ENCODE measurements at regions not wholly inside any gene's neighbourhood (a gene's known extent, or its start where the extent isn't known, plus 50 kb on each side); places are given as distances from the start of the nearest gene placed in this dataset.
"Not testable (repeated sequence)": the region's sequence is repeated elsewhere in the genome, so short reads cannot be mapped to it uniquely, and the experiment has no call there.

DNA sequence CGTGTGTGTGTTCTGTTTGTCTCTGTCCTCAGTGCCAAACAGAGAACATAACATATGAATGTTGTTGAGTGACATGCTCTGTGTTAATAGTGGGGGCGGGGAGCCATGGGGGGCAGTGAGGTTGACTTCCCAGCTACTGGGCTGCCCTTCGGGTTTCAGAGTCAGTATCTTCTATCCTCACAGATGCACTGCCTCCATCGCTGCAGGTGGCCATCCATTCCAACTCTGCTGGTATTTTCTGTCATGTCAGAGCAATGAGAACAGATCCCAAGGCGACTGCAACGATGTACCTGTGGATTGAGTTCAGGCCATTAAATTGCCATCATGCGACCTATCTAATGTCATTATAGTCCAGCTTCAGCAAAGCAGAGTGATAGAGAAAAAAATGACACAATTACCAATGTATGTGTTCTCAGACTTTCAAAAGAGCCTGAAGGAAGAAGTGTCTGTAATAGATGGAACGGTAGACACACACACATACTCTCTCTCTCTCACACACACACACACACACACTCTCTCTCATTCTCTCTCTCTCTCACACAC is 418.5 kb downstream of the RWDD3 start:
- TF ChIP-seq, protein P1, sequence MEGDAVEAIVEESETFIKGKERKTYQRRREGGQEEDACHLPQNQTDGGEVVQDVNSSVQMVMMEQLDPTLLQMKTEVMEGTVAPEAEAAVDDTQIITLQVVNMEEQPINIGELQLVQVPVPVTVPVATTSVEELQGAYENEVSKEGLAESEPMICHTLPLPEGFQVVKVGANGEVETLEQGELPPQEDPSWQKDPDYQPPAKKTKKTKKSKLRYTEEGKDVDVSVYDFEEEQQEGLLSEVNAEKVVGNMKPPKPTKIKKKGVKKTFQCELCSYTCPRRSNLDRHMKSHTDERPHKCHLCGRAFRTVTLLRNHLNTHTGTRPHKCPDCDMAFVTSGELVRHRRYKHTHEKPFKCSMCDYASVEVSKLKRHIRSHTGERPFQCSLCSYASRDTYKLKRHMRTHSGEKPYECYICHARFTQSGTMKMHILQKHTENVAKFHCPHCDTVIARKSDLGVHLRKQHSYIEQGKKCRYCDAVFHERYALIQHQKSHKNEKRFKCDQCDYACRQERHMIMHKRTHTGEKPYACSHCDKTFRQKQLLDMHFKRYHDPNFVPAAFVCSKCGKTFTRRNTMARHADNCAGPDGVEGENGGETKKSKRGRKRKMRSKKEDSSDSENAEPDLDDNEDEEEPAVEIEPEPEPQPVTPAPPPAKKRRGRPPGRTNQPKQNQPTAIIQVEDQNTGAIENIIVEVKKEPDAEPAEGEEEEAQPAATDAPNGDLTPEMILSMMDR (IDR thresholded peaks at IDR 0.05; ENCODE audit: extremely low read depth, missing control alignments) = no peak
- no peak for DNase-seq (ENCODE audit: low spot score)

DNA sequence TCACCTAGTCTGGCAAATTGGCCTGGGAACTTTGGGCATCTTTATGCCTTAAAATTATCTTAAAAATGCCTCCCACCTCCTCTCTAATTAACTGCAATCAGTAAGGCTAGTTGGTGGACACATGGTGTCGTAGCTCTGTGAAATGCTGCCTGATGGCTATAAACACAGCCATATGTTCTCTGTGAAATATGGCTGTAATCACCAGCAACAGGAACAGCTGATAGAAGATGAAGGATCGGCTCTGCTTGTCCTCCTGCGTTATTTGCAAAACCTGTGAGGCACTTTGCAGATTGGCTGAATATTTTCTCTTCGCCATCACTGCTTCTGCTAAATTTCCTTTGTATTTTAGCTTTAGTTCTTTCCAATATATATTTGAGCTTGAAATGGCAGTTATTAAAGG is 419.6 kb downstream of the RWDD3 start:
- TF ChIP-seq, protein P1 (IDR thresholded peaks at IDR 0.05; ENCODE audit: extremely low read depth, missing control alignments) = no peak
- no peak for DNase-seq (ENCODE audit: low spot score)

DNA sequence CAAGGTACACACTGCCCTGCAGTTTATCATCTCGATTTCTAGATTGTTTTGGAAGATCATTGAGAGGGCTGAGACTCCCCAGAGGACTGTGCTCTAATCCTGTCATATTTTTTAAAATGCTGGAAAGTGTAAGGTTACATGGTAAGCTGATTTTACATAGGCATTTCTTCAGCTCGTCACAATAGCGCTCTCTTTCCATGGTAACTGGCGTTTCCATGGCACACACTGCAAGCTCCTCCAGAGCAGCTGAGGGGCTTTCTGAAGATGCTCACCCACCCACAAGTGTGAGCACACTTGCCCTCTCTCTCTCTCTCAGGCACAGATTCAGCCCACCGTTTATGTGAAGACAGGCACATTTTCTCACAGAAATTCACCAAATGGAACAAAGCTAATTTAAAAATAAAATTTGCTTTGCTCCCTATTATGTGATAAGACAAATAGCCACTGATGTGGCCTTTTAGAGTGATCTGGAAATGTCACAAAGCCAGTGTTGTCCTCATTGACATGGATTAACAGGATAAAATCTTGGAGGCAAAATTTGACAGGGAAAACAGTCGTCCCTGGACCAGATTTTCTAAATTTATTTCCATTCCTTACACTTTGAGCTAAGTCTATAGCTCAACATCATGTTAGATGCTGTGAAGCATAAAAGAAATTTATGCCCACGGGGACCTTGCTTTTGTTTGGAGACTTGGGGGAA is 421.5 kb downstream of the RWDD3 start:
- no peak for DNase-seq (ENCODE audit: low spot score)
- TF ChIP-seq, protein P1 (IDR thresholded peaks at IDR 0.05; ENCODE audit: extremely low read depth, missing control alignments) = no peak

DNA sequence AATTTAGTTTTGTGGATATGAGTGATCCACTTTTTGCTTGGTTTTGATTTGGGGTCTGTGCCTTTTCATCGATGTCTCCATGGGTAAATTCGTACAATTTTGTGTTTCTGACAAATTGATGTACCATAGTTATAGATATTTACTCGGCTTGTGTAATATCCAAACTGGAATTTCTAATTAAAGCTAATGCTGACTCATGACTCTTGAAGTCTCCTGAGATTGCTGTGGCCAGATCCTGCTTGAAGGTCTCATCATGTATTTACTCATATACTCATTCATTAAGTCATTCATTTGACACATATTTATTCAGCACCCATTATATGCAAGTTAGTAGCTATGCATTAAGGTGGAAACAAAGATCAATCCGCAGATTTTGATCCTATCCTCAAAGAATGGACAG is 423.2 kb downstream of the RWDD3 start:
- TF ChIP-seq, protein P1 (IDR thresholded peaks at IDR 0.05; ENCODE audit: extremely low read depth, missing control alignments) = no peak

DNA sequence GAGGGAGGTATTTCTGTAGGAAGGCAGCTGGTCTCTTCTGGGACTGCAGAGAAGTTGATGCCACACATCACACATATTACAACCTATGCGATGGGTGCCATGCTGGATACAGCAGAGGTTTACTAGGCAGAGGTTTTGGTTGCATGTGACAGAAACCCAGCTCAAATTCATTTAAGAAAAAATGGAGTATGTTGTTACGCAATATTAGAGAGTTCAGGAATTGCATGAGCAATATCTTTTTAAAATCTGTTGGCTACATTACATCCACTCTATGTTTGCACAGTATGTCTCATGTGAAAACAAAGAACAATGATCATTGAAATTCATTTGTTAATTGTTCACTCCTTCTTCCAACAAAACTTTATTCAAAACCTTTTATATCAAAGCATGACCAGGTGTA is 425.2 kb downstream of the RWDD3 start:
- TF ChIP-seq, protein P1 (IDR thresholded peaks at IDR 0.05; ENCODE audit: extremely low read depth, missing control alignments) = no peak
- no peak for DNase-seq (ENCODE audit: low spot score)

More for the DNA sequence above, 423.2 kb downstream of the RWDD3 start:
- DNase-seq (ENCODE audit: low spot score) = no peak

DNA sequence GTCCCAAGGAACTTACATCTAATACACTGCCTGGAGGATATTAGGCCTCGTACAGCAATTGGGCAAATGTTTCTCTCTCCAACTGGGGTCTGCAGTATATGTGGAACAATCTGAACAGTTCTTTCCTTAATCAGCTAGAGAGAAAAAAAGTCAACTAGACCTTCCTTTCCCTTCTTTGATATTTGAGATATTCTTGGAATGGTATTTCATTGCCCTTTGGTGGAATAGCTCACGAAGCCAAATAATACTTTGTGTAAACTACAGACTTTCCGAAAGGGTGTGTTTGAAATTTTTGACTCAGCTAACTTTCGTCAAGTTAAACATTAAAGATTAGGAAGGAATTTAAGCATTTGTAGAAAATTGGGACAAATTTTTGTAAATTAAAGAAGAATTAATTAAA is 425.6 kb downstream of the RWDD3 start:
- DNase-seq (ENCODE audit: low spot score) = no peak
- TF ChIP-seq, protein P1 (IDR thresholded peaks at IDR 0.05; ENCODE audit: extremely low read depth, missing control alignments) = no peak

DNA sequence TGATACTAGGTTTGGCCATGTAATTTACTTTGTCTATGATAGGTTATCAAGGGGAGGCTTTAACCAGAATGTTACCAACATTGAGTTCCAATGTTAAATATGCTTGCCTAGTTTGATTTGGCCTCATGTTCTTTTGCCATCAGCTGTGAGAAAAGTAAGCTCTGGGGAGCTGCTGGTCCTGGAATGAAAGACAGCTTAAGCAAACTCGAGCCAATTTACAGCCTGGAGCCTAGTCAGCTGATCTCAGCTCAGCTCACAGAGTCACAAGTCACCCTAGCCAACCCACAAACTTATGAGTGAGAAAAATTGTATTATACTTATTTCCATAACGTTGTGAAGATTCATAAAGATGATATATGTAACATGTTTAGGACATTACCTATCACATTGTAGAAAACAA is 426.7 kb downstream of the RWDD3 start:
- TF ChIP-seq, protein P1 (IDR thresholded peaks at IDR 0.05; ENCODE audit: extremely low read depth, missing control alignments) = no peak
- DNase-seq (ENCODE audit: low spot score) = no peak

DNA sequence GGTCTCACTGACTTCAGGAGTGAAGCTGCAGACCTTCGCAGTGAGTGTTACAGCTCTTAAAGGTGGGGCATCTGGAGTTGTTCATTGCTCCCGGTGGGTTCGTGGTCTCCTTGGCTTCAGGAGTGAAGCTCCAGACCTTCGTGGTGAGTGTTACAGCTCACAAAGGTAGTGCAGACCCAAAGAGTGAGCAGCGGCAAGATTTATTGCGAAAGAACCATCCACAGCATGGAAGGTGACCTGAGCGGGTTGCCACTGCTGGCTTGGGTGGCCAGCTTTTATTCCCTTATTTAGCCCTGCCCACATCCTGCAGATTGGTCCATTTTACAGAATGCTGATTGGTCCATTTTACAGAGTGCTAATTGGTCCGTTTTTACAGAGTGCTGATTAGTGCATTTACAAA is 429.5 kb downstream of the RWDD3 start:
- DNase-seq (ENCODE audit: low spot score) = not testable (repeated sequence)

Measured in GM20000 (cell line).